ENCODE measurements at regions not wholly inside any gene's neighbourhood (a gene's known extent, or its start where the extent isn't known, plus 50 kb on each side); places are given as distances from the start of the nearest gene placed in this dataset.

DNA sequence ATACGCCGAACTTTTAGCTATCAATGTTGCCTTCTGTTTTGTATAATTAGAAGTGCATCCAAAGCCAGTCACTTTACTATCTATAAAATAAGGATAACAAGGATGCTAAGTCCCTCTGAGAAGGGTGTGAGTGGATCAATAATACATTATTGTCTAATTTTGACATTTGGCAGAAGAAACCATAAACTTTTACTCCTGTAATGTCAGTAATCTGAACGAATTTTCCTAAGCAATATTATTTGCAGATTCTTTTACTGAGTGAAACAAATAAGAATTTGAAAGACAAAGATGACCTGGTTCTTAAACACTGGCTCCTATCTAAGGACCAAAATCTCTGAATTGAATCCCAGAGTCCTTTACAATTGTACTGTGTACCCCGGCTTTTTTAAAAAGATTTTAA lies 126.6 kb upstream of the TMEM161B start:
- no peak for DNase-seq

- no peak for DNase-seq
These were observed 126.0 kb upstream of the TMEM161B start for GRCh38 chr5:88394536-88395175.

DNA sequence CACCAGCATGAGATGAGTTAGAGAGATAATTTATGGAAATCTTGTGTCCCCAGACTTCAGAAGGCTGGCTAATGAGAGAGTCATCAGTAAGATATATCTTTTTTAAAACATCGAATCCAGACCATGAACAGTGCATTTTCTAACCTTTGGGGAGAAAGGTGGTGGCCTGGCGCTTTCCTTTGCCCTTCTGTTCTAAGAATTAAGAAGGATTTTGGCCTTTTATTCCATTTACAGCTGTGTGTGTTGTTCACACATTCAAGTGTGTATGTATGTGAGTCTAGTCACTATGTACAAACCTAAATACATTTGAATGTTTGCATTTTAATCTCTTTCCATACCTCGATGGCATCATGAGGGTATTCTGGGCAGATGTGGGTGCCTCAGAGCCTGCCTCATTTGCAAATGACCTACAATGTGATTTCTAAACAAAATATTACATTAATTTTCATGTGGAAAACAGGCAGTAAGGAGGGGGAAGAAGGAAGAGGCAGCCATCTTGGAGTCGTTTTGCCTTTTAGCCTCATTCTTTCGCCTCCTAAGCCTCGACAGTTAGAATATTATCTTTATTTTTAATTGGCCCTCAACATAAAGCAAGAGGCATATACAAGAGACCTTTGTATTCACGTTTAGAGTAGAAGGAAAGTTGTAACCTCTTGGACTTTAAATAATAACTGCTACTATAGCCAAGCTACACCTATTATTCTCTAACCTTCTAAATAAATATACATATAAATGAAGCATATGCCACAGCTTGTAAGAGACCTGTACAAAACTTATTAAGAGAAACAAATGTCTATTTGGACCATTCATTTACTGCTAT lies 125.3 kb upstream of the TMEM161B start:
- no peak for DNase-seq

DNA sequence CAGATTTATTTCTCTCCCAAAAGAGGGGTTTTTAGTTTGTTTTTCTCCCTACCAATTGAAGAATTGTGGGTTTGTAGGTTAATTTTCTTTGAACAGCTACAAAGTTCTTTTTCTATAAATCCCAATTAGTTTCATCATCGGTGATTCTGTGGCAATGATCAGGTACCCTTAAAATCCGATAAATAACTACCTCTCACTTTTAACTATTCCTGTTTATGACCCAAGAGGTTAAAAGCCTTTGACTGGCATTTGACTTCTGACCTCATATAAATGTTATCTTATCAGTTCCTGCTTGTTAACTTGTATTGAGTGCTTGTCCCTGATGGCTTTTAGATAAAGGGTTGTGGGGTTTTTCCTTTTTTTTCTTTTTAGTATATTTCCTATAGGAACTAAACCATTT lies 124.4 kb upstream of the TMEM161B start:
- no peak for DNase-seq

DNA sequence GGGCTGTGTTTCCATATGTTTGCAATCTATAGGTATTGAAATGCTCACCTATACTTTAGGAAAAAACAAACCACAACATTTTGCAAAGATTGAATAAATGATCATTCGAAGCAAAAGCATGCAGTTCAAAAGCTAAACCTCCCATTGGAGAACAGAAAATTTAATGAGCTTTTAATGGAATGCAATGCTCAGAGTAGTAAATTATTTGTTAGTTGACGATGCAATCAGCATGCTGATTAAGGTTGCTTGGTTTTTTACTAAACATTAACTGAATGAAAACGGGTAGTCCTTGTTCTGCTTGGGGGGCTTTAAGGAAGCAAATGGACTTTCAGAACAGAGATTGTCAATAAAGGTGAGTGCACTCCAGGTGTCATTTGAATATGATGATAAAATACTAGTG lies 123.3 kb upstream of the TMEM161B start:
- DNase-seq, result no peak

GRCh38 chr5:88391116-88391515 lies 122.5 kb upstream of the TMEM161B start:
- no peak for DNase-seq

DNA sequence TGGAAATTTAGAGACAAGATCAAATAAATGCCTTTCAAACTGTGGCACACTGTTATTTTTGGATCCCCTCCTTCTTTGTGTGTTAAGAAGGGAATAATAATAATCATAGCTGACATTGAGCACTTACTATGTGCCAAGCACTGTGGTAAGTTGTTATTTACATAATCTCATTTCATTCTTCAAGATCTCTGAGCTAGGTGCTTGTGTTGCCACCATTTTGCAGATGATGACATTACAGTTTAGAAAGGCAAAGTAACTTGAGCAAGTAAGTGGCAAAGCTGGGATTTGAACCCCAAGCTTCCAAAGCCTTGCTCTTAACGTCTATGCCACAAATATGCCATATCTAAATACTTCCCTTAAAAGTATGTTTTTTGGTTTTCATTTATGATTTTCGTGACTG lies 121.8 kb upstream of the TMEM161B start:
- DNase-seq, result no peak

- DNase-seq, result no peak
These were observed 121.4 kb upstream of the TMEM161B start for GRCh38 chr5:88390096-88390441.

DNA sequence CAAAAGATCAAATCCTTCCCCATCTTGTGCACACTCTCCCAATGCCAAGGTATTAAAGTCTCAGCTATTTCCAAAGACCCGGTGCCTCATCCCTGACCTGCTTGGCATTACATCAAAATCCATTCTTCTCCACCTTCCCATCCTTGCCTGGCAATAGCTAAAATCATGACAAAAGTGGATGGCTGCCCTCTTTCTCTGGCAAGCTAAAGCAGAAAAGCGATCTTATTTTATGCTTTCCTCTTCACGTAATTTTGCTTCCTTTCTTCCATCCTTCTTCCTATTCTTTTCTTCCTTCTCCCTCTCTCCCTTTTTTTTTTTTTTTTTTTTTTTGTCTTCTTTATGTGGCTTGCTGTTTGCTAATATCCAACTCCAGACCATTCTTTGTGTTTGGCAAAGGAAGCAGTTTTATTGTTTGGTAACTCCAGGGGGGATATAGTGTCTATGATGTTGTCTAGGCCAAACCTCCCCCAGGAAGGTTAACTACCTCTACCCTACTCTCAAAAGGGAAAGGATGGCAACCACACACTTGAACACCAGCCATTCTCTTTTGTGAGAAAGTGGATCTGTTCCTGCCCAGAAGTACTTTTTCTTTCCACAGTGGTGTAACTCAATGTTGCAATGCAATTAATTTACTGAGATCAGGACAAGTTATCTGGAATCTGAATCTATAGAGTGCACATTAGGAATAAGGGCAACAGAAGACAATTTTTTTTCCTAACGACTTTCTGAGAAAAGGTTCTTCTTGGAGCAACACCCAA lies 120.9 kb upstream of the TMEM161B start:
- no peak for DNase-seq

GRCh38 chr5:88388476-88389337 lies 120.1 kb upstream of the TMEM161B start:
- no peak for DNase-seq

DNA sequence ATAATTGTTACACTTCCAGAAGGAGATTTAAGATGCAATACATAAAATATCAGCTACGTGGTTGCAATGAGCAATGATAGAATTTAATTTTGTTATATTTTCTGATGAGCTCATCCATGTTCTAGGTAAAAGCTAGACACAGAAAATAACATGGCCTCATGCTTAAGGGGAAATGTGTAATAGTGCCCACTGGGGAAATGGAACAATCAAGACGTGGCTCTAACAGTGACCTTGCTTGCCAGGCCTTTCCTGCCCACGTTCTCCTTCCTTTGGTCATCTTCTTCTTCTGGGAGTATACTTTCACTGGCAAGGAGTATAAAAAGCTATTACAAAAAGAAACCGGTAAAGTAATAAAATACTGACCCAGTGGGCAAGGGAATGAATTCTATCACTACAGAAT lies 116.2 kb upstream of the TMEM161B start:
- DNase-seq, result no peak

- DNase-seq, result no peak
These were observed 111.7 kb upstream of the TMEM161B start for GRCh38 chr5:88380332-88380731.

DNA sequence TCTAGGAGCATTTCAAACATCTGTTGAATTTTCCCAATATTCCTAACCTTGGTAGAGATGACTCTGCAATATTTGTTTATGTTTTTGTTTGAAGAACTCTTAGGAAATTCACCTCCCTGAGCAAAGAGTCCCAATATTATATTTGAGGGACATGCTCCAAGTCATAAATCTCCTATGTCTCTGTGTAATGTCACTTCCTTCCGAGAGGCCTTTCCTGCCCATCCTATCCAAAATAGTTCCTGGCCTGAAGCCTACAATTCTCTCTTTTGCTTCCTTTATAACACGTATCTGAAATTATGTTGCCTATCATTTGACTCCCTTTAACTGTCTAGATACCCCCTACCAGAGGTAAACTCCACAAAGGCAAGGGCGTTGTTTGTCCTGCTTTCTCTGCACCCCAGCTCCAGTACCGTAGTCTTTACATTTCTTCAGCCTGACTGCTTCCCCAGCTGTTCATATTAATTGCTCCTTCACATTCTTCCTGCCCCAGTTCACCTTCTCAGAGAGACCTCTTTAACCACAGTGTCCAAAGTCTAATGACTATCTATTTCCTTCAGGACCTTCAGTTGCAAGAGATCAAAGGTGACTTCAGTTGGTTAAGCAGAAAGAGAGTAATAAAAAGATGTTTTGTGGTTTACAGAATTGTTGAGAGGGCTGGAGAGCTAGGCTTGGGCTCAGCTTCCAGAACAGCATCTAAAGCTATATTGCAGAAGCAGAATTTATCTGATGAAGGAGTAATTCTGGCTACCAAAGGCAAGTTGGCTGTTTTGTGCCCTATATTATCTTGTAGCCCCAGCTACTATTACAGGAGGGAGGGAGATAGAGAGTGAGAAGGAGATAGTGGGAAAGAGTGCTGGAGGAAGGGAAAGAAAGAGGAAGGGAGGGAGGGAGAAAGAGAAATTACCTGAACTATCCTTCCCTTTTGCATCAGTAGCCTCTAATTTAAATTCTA lies 109.3 kb upstream of the TMEM161B start:
- no peak for DNase-seq

DNA sequence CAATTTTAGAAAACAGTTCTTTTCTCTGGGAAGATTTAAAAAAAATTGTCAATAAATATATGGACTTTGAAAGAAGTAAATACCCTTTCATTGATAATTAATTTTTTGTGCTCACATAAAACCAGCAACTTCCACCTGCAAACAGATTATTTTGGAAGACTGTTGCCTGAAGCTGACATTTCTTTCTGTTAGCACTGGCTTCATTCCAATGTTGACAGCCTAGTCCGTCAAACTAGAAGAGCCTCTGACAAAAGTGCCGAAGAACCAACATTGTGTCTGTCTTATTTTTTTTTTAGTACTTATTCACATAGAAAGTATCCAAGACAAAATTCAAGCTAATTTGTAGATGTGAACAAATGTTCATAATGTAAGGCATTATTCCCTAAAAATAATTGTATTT lies 108.6 kb upstream of the TMEM161B start:
- DNase-seq, result no peak

DNA sequence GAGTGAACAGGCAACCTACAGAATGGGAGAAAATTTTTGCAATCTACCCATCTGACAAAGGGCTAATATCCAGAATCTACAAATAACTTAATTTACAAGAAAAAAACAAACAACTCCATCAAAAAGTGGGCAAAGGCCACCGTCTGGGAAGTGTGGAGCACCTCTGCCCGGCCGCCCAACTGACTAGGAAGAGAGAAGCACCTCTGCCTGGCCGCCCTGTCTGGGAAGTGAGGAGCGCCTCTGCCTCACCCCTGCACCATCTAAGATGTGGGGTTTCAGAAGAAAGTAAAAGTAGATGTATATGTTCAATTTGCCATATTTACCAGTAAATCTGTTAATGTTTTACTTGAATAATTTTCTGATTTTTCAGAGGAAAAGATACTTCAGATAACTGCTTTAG lies 108.1 kb upstream of the TMEM161B start:
- no peak for DNase-seq

GRCh38 chr5:88374391-88374790 lies 105.7 kb upstream of the TMEM161B start:
- DNase-seq, result no peak

DNA sequence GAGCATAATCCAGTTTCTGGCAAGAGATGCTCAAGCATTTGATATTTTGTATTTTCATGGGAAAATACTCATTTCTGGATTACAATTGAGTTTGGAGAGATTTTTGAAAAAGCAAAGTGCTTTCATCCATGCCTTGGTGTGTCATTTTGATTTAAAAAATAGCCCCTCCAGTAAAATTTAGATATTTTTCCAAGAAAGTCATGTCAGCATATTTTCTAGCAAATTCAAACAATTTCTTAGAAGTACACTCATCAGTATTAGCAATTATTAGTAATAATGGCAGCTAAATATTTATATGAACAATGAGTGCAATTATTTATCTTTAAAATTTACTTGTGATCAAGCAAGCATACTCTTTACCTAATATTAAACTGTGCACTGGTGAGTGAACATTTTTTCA lies 102.2 kb upstream of the TMEM161B start:
- DNase-seq, result no peak

- no peak for DNase-seq
These were observed 99.6 kb upstream of the TMEM161B start for GRCh38 chr5:88368201-88368600.

DNA sequence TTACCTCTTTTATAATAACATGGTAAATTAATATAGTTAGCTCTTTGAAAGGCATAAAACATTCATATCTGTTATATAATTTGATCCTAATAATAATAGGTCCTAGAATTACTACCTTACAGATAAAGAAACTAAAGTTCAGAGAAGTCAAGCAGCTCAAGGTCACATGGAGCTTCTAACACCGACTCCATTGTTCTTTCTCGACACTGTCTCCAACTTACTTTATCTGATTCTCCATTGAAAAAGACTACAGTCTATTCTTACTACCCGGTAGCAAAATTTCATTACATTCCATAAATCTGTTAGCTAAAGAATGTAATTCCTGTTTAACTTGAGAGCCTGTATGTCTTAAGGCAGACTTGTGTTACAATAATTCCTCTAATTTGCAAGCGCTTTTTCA lies 96.3 kb upstream of the TMEM161B start:
- no peak for DNase-seq

DNA sequence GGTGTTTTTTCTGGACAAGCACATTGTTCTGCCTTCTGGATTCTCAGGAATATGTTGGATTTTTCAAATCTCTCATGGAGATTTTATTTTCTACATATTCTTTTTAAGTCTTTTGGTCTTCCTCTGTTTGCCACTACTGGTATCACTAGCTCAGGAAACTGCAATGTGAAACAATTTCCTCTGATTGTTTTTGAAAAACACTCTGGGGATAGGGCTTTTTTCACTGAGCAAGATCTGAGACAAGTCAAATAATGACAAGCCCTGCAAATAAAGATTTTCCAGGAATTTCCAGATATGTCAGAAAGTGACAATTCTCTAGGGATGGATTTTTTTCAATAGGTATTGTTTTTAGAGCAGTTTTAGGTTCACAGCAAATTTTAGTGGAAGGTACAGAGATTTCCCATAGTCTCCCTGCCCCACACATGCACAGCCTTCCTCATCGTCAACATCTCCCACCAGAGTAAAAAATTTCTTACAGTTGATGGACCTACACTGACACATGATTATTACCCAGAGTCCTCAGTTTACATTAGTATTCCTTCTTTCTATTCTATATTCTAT lies 86.9 kb upstream of the TMEM161B start:
- no peak for DNase-seq

DNA sequence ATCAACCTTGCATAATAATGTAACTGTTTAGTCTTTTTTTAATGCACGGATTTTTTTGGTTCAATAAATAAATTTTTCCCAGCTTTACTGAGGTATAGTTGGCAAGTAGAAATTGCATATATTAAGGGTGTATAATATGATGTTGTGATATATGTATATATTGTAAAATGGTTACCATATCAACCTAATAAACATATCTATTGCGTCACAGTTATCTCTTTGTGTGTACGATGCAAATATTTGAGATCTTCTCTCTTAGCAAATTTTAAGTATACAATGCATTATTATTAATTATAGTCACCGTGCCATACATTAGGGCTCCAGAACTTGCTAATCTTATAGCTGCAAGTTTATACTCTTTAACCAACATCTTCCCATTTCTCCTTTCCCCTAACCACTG lies 57.2 kb upstream of the TMEM161B start:
- no peak for DNase-seq
